Spleen (tissue), 11 donors: ENCODE measurements at regions not wholly inside any gene's neighbourhood (a gene's known extent, or its start where the extent isn't known, plus 50 kb on each side); places are given as distances from the start of the nearest gene placed in this dataset.

ENCODE experiments used
- DNase-seq: peaks from one replicate; pipeline ENCODE4 v3.0.0-alpha.2; 2020
- H3K27ac ChIP-seq, 8 donors: fragments of 200-600 bp; sonication (generic) in 7 of 8; 1 replicate in 4 of 8; 2 replicates in 4 of 8; pipeline versions ENCODE4 v1.5.0 to v1.8.0; 2016 to 2021; ENCODE audit warnings: inconsistent platforms in 4 of 8, mild to moderate bottlenecking in 4 of 8, moderate library complexity in 1 of 8
- H3K27me3 ChIP-seq, 7 donors: fragments of 200-600 bp; sonication (generic) in 6 of 7; replicated peaks in 1 of 7; 1 replicate in 4 of 7; 2 replicates in 3 of 7; pipeline versions ENCODE4 v1.5.0 to v1.8.0; 2016 to 2021; ENCODE audit warnings: inconsistent platforms in 3 of 7, mild to moderate bottlenecking in 1 of 7
- H3K36me3 ChIP-seq, 6 donors: fragments of 200-600 bp; sonication (generic) in 5 of 6; 1 replicate in 4 of 6; 2 replicates in 2 of 6; pipeline versions ENCODE4 v1.5.0 to v1.8.0; 2016 to 2021; ENCODE audit warnings: inconsistent platforms in 2 of 6
- H3K4me1 ChIP-seq, 6 donors: fragments of 200-600 bp; sonication (generic) in 5 of 6; 1 replicate in 3 of 6; 2 replicates in 3 of 6; pipeline versions ENCODE4 v1.5.0 to v1.8.0; 2016 to 2021; ENCODE audit warnings: inconsistent platforms in 3 of 6
- H3K4me3 ChIP-seq, 8 donors: fragments of 200-600 bp; sonication (generic) in 7 of 8; 1 replicate in 4 of 8; 2 replicates in 4 of 8; pipeline versions ENCODE4 v1.5.0 to v1.8.0; 2016 to 2021; ENCODE audit warnings: inconsistent platforms in 4 of 8, mild to moderate bottlenecking in 4 of 8, moderate library complexity in 2 of 8
- H3K9me3 ChIP-seq, 8 donors: fragments of 200-600 bp; sonication (generic) in 7 of 8; 1 replicate in 4 of 8; 2 replicates in 4 of 8; pipeline versions ENCODE4 v1.5.0 to v1.8.0; 2016 to 2021; ENCODE audit warnings: inconsistent platforms in 4 of 8
- CTCF ChIP-seq, 11 experiments: fragments of 200-600 bp in 7 of 11; fragments of 450-650 bp in 4 of 11; sonication (generic) in 4 of 11; IDR thresholded peaks in 8 of 11; conservative IDR thresholded peaks in 3 of 11; 1 replicate in 7 of 11; 2 replicates in 4 of 11; pipeline versions ENCODE4 v1.4.0 to v1.8.0; 2016 to 2021; ENCODE audit warnings: antibody characterized with exemption in 11 of 11, inconsistent platforms in 4 of 11, mild to moderate bottlenecking in 1 of 11
- POLR2A ChIP-seq, 3 donors: fragments of 450-650 bp; IDR thresholded peaks; one replicate each; pipeline ENCODE4 v1.5.1; 2017; ENCODE audit warnings: antibody characterized with exemption in 3 of 3, mild to moderate bottlenecking in 1 of 3
- POLR2AphosphoS5 ChIP-seq, 3 donors: sonication (generic); formaldehyde crosslinking; IDR thresholded peaks; one replicate each; pipeline ENCODE4 v1.5.1; 2017; ENCODE audit warnings: antibody characterized with exemption in 3 of 3
- WGBS, 5 donors: extraction: QIAGEN DNeasy Blood & Tissue Kit in 3 of 5; methylation state at CpG; one replicate each; pipeline versions ENCODE4 v1.1.5 to v1.1.7; 2013 to 2018; 5-methylcytosine and 5-hydroxymethylcytosine counted together
- intact Hi-C: fragments of 100-400 bp; cut with DNase I; formaldehyde crosslinking; loops from one replicate; pipeline ENCODE4 v1.15.0; 2023; ENCODE audit warnings: low total_unique reads
- donor health status: healthy with polysubstance abuse.
- donor health status: DM: no; HTN: no; CAD: no; lungs with moderate emphysema.
- donor health status: DM: no; HTN: no; CAD: no.
- donor health status: Bipolar disorder and iron deficiency.
- donor health status: healthy.
- donor health status: DM: no; HTN: no; CAD: no.
- donor health status: DM: yes; HTN: yes; CAD: no.

- intact Hi-C loops, result no loop called here
- H3K4me1 ChIP-seq, result no peaks in the 10 kb centered on the region
- DNase-seq, result no peak
- WGBS, 5 donors, result 62 to 84% (median 77%) methylated on average over 3 of the region's 3 CpGs
- peaks cover 3 to 60% (median 51%) of the 10 kb centered on the region in 8 donors for H3K9me3 ChIP-seq
- H3K27ac ChIP-seq, result no peak overlapping the region
- no peaks in the 10 kb centered on the region for H3K36me3 ChIP-seq
- H3K4me3 ChIP-seq, result no peak overlapping the region
- TF ChIP-seq POLR2A (IDR thresholded peaks at IDR 0.05), result no peak
- TF ChIP-seq CTCF (IDR thresholded peaks at IDR 0.05 in 8 of 11, conservative IDR thresholded peaks at IDR 0.05 in 3 of 11), result no peak
- H3K27me3 ChIP-seq, result no peaks in the 10 kb centered on the region
These were observed 571.5 kb upstream of the ARID1B start for GRCh38 chr6:156205678-156206077.

DNA sequence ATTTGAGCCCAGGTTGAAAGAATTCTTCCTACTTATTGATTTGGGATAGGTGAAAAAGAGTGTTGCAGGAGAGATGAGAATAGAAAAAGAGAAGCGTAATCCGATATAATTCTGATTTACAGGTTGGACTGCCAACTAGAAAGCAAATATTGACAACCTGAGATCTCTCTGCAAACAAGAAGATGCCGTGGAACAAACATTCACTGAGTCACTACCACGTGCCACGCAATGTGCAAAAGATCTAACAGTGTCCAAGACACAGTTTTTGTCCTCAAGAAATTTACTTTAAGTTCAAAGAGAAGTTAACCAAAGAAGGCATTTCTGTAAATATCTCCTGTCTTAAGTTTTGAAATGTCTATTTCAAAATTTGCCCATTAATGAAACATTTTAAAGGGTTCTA, 578.0 kb upstream of the ARID1B start:
- Histone ChIP-seq H3K9me3 (peaks cover 0 to 1% (median 0%) of the 10 kb centered on the region in 8 donors), H3K4me3 (no peak overlapping the region), H3K36me3 (no peaks in the 10 kb centered on the region), H3K27ac (no peak overlapping the region), H3K4me1 (peaks cover 0 to 6% (median 2%) of the 10 kb centered on the region in 6 donors), H3K27me3 (no peaks in the 10 kb centered on the region)
- TF ChIP-seq POLR2AphosphoS5 (IDR thresholded peaks at IDR 0.05), result no peak
- no peak for TF ChIP-seq CTCF (IDR thresholded peaks at IDR 0.05 in 8 of 11, conservative IDR thresholded peaks at IDR 0.05 in 3 of 11)
- TF ChIP-seq POLR2A (IDR thresholded peaks at IDR 0.05), result no peak
- 85 to 95% (median 93%) methylated on average over 5 of the region's 5 CpGs for WGBS, 5 donors
- intact Hi-C loops, result no loop called here
- no peak for DNase-seq

- no peak for DNase-seq
- 18 to 44% (median 25%) methylated on average over 2 of the region's 2 CpGs for WGBS, 5 donors
- intact Hi-C loops, result no loop called here
- H3K4me3 ChIP-seq, result no peak overlapping the region
- no peaks in the 10 kb centered on the region for H3K9me3 ChIP-seq
- H3K36me3 ChIP-seq, result no peaks in the 10 kb centered on the region
- H3K27ac ChIP-seq, result no peak overlapping the region
- TF ChIP-seq POLR2AphosphoS5 (IDR thresholded peaks at IDR 0.05) (no peak), CTCF (IDR thresholded peaks at IDR 0.05 in 8 of 11, conservative IDR thresholded peaks at IDR 0.05 in 3 of 11) (no peak), POLR2A (IDR thresholded peaks at IDR 0.05) (no peak)
- peaks cover 0 to 6% (median 2%) of the 10 kb centered on the region in 6 donors for H3K4me1 ChIP-seq
- no peaks in the 10 kb centered on the region for H3K27me3 ChIP-seq
These were observed 579.7 kb upstream of the ARID1B start for GRCh38 chr6:156197513-156197912.

DNA sequence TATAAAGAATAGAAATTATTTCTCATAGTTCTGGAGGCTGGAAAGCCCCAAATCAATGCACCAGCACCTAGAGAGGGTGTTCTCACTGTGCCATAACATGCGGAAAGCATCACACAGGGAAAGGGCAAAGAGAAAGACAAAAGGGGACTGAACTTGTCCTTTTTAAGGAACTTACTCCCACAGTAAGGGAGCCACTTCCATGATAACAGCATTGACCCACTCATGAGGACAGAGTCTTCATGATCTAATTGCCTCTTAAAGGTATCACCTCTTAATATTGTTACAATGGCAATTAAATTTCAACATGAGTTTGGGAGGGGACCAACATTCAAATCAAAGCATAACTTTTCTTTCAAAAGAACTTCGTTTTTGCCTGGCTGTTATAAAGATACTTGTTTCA, 582.2 kb upstream of the ARID1B start:
- TF ChIP-seq POLR2A (IDR thresholded peaks at IDR 0.05) (no peak), POLR2AphosphoS5 (IDR thresholded peaks at IDR 0.05) (no peak), CTCF (IDR thresholded peaks at IDR 0.05 in 8 of 11, conservative IDR thresholded peaks at IDR 0.05 in 3 of 11) (no peak)
- no peak overlapping the region for H3K4me3 ChIP-seq

More for the DNA sequence above, 582.2 kb upstream of the ARID1B start:
- 81 to 92% (median 84%) methylated on average over 2 of the region's 2 CpGs for WGBS, 5 donors
- Histone ChIP-seq H3K9me3 (no peaks in the 10 kb centered on the region), H3K27ac (no peak overlapping the region), H3K27me3 (no peaks in the 10 kb centered on the region), H3K36me3 (no peaks in the 10 kb centered on the region), H3K4me1 (peaks cover 0 to 6% (median 2%) of the 10 kb centered on the region in 6 donors)
- DNase-seq, result no peak
- intact Hi-C loops, result no loop called here
